HepG2 (cell line): ENCODE measurements at regions not wholly inside any gene's neighbourhood (a gene's known extent, or its start where the extent isn't known, plus 50 kb on each side); places are given as distances from the start of the nearest gene placed in this dataset.

Experiments
- ATAC-seq: fragments of 200-7000 bp; cut with Tn5 transposase; 3 replicates; pipeline ENCODE4 v1.9.1; 2020; ENCODE audit warnings: mild to moderate bottlenecking, moderate library complexity
- BruUV-seq: library from RNA; stranded (reverse); fragments of 400-500 nt; replicated peaks from 2 replicates; lab custom pipeline; 2021; lab: Mats Ljungman, UMichigan
- CTCF ChIA-PET: fragments of 300-600 bp; formaldehyde crosslinking; extraction: SDS; loops from one replicate; lab custom pipeline; 2021; ENCODE audit warnings: low total read pairs, inconsistent platforms, low intra/inter-chr PET ratio; lab: Yijun Ruan, JAX
- POLR2A ChIA-PET: fragments of 350-600 bp; sonication (Branson Sonifier 250); formaldehyde crosslinking; loops from one replicate; lab custom pipeline; 2020; ENCODE audit warnings: antibody characterized with exemption, inconsistent platforms; lab: Yijun Ruan, JAX
- DNase-seq: peaks from one replicate; pipeline ENCODE4 v3.0.0-alpha.2; 2015; ENCODE audit warnings: low spot score
- FAIRE-seq: peaks from 3 replicates; lab custom pipeline; 2011; peaks lifted over from hg19 to GRCh38; lab: Jason Lieb, UNC
- H2AFZ ChIP-seq: one replicate; pipeline ENCODE4 v1.6.1; 2011; ENCODE audit warnings: low read length, inconsistent platforms
- H3K27ac ChIP-seq: fragments of 300-600 bp; 3 replicates; pipeline ENCODE4 v1.8.0; 2011; ENCODE audit warnings: mixed run types, mild to moderate bottlenecking, mixed read lengths, low read length, inconsistent platforms; ENCODE audit not compliant: insufficient read depth; ENCODE audit errors: extremely low read length
- H3K27me3 ChIP-seq, 2 experiments: fragments of 200-600 bp in 1 of 2; 2 replicates in 1 of 2; 3 replicates in 1 of 2; pipeline versions ENCODE4 v1.6.0 to v1.8.0; 2011; ENCODE audit warnings: low read length in 2 of 2, mild to moderate bottlenecking in 2 of 2, moderate library complexity in 2 of 2, inconsistent platforms in 1 of 2; ENCODE audit not compliant: insufficient read depth in 2 of 2, control insufficient read depth in 1 of 2
- H3K36me3 ChIP-seq, 2 experiments: fragments of 200-600 bp in 1 of 2; replicated peaks in 1 of 2; 2 replicates in 1 of 2; 3 replicates in 1 of 2; pipeline versions ENCODE4 v1.5.1 to v1.8.0; 2011; ENCODE audit warnings: low read length in 2 of 2, inconsistent platforms in 1 of 2; ENCODE audit not compliant: insufficient read depth in 2 of 2, control insufficient read depth in 1 of 2
- H3K4me1 ChIP-seq: 2 replicates; pipeline ENCODE4 v1.5.1; 2012; ENCODE audit warnings: low read length, inconsistent platforms; ENCODE audit not compliant: insufficient read depth
- H3K4me2 ChIP-seq: 2 replicates; pipeline ENCODE4 v1.6.0; 2011; ENCODE audit warnings: low read depth, low read length, inconsistent platforms
- H3K4me3 ChIP-seq, 3 experiments: fragments of 200-600 bp in 1 of 3; sonication (generic), shearing (Covaris generic) in 1 of 3; replicated peaks in 1 of 3; 2 replicates each; pipeline ENCODE4 v1.5.1; 2011 to 2016; ENCODE audit warnings: low read length in 3 of 3, inconsistent platforms in 2 of 3, low read depth in 2 of 3, mild to moderate bottlenecking in 2 of 3, control low read depth in 1 of 3, mixed read lengths in 1 of 3; ENCODE audit not compliant: insufficient read depth in 1 of 3
- H3K79me2 ChIP-seq: one replicate; pipeline ENCODE4 v1.6.1; 2011; ENCODE audit warnings: low read length, inconsistent platforms; ENCODE audit not compliant: insufficient read depth
- H3K9ac ChIP-seq: 2 replicates; pipeline ENCODE4 v1.6.0; 2011; ENCODE audit warnings: mild to moderate bottlenecking, low read depth, low read length, inconsistent platforms; ENCODE audit not compliant: insufficient read depth
- H3K9me3 ChIP-seq: 2 replicates; pipeline ENCODE4 v1.5.1; 2012; ENCODE audit warnings: mild to moderate bottlenecking, low read length
- H4K20me1 ChIP-seq: 2 replicates; pipeline ENCODE4 v1.6.0; 2011; ENCODE audit warnings: inconsistent platforms, mild to moderate bottlenecking, low read length, moderate library complexity; ENCODE audit not compliant: insufficient read depth
- ETV5 ChIP-seq: IDR thresholded peaks from 2 replicates; pipeline ENCODE4 v1.6.1; 2018; ENCODE audit warnings: missing biosample characterization, missing genetic modification reagents, inconsistent platforms, borderline replicate concordance
- HDAC6 ChIP-seq: fragments of 200-600 bp; sonication (generic); IDR thresholded peaks from 2 replicates; pipeline ENCODE4 v1.7.0; 2017; ENCODE audit warnings: mild to moderate bottlenecking, antibody characterized with exemption, low read length, low read depth
- HNRNPUL1 ChIP-seq: fragments of 200-400 bp; formaldehyde crosslinking; IDR thresholded peaks from 2 replicates; pipeline ENCODE4 v1.6.1; 2017; ENCODE audit warnings: low read depth, mild to moderate bottlenecking, low read length, moderate library complexity
- KMT2B ChIP-seq: IDR thresholded peaks from 2 replicates; pipeline ENCODE4 v1.6.1; 2016; ENCODE audit warnings: missing genetic modification reagents, missing compliant biosample characterization
- SMARCC2 ChIP-seq: fragments of 450-650 bp; IDR thresholded peaks from 2 replicates; pipeline ENCODE4 v1.6.1; 2017; ENCODE audit warnings: antibody characterized with exemption, mild to moderate bottlenecking
- ZFAT ChIP-seq: sonication (generic); formaldehyde crosslinking; conservative IDR thresholded peaks from 2 replicates; pipeline ENCODE4 v1.8.1; 2023; ENCODE audit warnings: missing genetic modification reagents, inconsistent platforms
- ZKSCAN8 ChIP-seq: IDR thresholded peaks from 2 replicates; pipeline ENCODE4 v1.6.1; 2016; ENCODE audit warnings: borderline replicate concordance, missing genetic modification reagents, missing compliant biosample characterization
- WGBS: methylation state at CpG from one replicate; pipeline ENCODE4 v1.1.6; 2017; ENCODE audit warnings: low lambda C conversion rate; 5-methylcytosine and 5-hydroxymethylcytosine counted together
- in situ Hi-C: cut with HindIII; loops from 2 replicates; pipeline ENCODE4 v1.10.0; 2017; ENCODE audit warnings: low pct_unique_long_range_greater_than_20kb; ENCODE audit not compliant: extremely low pct_ligation_motif_present
- intact Hi-C: fragments of 100-400 bp; cut with micrococcal nuclease; formaldehyde crosslinking; loops from one replicate; pipeline ENCODE4 v1.10.0; 2022; ENCODE audit not compliant: unreplicated experiment
- TF ChIP-seq, protein P1 (sequence below): sonication (generic); formaldehyde crosslinking; IDR thresholded peaks from 2 replicates; pipeline ENCODE4 v1.9.0; 2022; ENCODE audit warnings: low read depth, missing genetic modification reagents
- TF ChIP-seq, protein P2 (sequence below): sonication (generic); formaldehyde crosslinking; IDR thresholded peaks from 2 replicates; pipeline ENCODE4 v1.4.0; 2020; ENCODE audit warnings: missing genetic modification reagents
- TF ChIP-seq, protein P3 (sequence below): sonication (generic); formaldehyde crosslinking; IDR thresholded peaks from 2 replicates; pipeline ENCODE4 v1.4.0; 2020; ENCODE audit warnings: missing genetic modification reagents, borderline replicate concordance
- TF ChIP-seq, protein P4 (sequence below): sonication (generic); formaldehyde crosslinking; IDR thresholded peaks from 2 replicates; pipeline ENCODE4 v1.9.0; 2021; ENCODE audit warnings: missing genetic modification reagents, borderline replicate concordance

DNA sequence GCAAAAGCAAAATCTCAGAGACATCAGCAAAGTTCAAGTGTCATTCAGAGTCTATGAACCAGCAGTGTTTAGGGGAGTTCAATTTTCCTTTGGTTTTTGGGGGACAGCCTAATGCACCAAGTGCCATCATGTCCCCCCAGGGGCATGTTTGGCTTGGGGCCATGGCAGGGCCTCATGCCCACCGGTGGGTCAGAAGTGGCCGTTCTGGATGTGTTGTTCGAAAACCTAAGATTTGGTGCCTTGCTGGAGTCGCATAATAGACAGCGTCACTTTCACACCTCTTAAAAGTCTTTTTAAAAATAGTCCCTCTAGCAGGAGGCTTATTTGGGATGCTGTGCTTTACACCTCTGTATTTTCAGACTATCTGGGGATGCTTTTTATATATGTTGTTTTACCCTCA lies 250.1 kb downstream of the ZNF536 start:
- H3K79me2 ChIP-seq = no peaks in the 10 kb centered on the region
- no peak for ATAC-seq
- no peak for TF ChIP-seq SMARCC2
- no peak for TF ChIP-seq ZKSCAN8 (CRISPR knock-in tag)
- TF ChIP-seq ETV5 (CRISPR knock-in tag) = no peak
- TF ChIP-seq ZFAT = no peak
- TF ChIP-seq, all 625 proteins: peak for 0
- H3K27me3 ChIP-seq = no peaks in the 10 kb centered on the region
- DNase-seq = no peak
- FAIRE-seq = no peak
- 57% methylated on average over 5 of the region's 5 CpGs for WGBS
- ChIA-PET CTCF (no interaction called here), POLR2A (no interaction called here)
- no peaks in the 10 kb centered on the region for H4K20me1 ChIP-seq
- H3K4me3 ChIP-seq = no peak overlapping the region
- H3K9ac ChIP-seq = no peak overlapping the region
- H3K9me3 ChIP-seq = peaks cover 17% of the 10 kb centered on the region
- H3K4me1 ChIP-seq = no peaks in the 10 kb centered on the region
- no peak overlapping the region for H3K4me2 ChIP-seq
- BruUV-seq = no TSS peak
- in situ Hi-C loops = no loop called here
- H3K36me3 ChIP-seq = no peaks in the 10 kb centered on the region
- no peak overlapping the region for H3K27ac ChIP-seq
- intact Hi-C loops = no loop called here
- H2AFZ ChIP-seq = no peak overlapping the region

DNA sequence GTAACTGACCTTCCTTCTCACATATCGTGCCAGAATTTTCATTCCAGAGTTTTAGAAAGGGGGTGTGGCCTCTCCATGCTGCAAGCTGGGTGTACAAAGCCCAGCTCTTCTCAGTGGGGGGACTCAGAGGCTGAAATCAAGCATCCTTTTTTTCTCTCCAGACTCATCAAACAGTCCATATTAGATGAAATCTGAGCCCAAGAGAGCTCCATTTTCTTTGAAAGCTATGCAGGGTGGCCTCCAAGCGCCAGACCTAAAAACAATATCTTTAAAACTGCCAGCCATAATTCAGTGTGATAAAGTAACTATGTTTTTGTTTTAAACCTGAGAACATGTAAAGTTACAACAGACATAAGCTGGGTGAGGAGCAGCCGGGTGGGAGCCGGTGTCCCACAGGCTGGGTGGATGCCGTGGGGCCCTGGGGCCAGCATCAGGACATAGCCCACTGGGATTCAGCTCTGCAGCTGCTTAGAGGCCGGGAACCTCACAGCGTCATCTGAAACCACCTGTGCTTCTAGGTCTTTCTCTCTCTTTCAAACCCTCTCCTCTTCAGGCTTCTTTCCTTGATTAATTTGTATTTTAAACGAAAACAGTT lies 249.2 kb downstream of the ZNF536 start:
- H3K9ac ChIP-seq = no peak overlapping the region
- H3K27ac ChIP-seq = no peak overlapping the region
- BruUV-seq = no TSS peak
- H3K9me3 ChIP-seq = peaks cover 17% of the 10 kb centered on the region
- DNase-seq = no peak
- H3K4me1 ChIP-seq = no peaks in the 10 kb centered on the region
- CTCF ChIA-PET = no interaction called here
- no peaks in the 10 kb centered on the region for H3K27me3 ChIP-seq
- POLR2A ChIA-PET = no interaction called here
- no peak for ATAC-seq
- WGBS = 6% methylated on average over 6 of the region's 8 CpGs
- intact Hi-C loops (no loop called here), in situ Hi-C loops (no loop called here)
- no peaks in the 10 kb centered on the region for H3K36me3 ChIP-seq
- no peaks in the 10 kb centered on the region for H4K20me1 ChIP-seq
- no peak for FAIRE-seq
- H3K4me3 ChIP-seq = no peak overlapping the region
- no peak overlapping the region for H2AFZ ChIP-seq
- H3K4me2 ChIP-seq = no peak overlapping the region
- no peaks in the 10 kb centered on the region for H3K79me2 ChIP-seq
- no peak for TF ChIP-seq HNRNPUL1
- no peak for TF ChIP-seq HDAC6
- TF ChIP-seq, protein P1, sequence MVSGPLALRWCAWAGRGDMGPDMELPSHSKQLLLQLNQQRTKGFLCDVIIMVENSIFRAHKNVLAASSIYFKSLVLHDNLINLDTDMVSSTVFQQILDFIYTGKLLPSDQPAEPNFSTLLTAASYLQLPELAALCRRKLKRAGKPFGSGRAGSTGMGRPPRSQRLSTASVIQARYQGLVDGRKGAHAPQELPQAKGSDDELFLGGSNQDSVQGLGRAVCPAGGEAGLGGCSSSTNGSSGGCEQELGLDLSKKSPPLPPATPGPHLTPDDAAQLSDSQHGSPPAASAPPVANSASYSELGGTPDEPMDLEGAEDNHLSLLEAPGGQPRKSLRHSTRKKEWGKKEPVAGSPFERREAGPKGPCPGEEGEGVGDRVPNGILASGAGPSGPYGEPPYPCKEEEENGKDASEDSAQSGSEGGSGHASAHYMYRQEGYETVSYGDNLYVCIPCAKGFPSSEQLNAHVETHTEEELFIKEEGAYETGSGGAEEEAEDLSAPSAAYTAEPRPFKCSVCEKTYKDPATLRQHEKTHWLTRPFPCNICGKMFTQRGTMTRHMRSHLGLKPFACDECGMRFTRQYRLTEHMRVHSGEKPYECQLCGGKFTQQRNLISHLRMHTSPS (CRISPR knock-in tag) = no peak
- no peak for TF ChIP-seq KMT2B (CRISPR knock-in tag)
- TF ChIP-seq, protein P2, sequence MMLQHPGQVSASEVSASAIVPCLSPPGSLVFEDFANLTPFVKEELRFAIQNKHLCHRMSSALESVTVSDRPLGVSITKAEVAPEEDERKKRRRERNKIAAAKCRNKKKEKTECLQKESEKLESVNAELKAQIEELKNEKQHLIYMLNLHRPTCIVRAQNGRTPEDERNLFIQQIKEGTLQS = no peak
- TF ChIP-seq, protein P3, sequence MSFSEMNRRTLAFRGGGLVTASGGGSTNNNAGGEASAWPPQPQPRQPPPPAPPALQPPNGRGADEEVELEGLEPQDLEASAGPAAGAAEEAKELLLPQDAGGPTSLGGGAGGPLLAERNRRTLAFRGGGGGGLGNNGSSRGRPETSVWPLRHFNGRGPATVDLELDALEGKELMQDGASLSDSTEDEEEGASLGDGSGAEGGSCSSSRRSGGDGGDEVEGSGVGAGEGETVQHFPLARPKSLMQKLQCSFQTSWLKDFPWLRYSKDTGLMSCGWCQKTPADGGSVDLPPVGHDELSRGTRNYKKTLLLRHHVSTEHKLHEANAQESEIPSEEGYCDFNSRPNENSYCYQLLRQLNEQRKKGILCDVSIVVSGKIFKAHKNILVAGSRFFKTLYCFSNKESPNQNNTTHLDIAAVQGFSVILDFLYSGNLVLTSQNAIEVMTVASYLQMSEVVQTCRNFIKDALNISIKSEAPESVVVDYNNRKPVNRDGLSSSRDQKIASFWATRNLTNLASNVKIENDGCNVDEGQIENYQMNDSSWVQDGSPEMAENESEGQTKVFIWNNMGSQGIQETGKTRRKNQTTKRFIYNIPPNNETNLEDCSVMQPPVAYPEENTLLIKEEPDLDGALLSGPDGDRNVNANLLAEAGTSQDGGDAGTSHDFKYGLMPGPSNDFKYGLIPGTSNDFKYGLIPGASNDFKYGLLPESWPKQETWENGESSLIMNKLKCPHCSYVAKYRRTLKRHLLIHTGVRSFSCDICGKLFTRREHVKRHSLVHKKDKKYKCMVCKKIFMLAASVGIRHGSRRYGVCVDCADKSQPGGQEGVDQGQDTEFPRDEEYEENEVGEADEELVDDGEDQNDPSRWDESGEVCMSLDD (CRISPR knock-in tag) = no peak
- TF ChIP-seq, protein P4, sequence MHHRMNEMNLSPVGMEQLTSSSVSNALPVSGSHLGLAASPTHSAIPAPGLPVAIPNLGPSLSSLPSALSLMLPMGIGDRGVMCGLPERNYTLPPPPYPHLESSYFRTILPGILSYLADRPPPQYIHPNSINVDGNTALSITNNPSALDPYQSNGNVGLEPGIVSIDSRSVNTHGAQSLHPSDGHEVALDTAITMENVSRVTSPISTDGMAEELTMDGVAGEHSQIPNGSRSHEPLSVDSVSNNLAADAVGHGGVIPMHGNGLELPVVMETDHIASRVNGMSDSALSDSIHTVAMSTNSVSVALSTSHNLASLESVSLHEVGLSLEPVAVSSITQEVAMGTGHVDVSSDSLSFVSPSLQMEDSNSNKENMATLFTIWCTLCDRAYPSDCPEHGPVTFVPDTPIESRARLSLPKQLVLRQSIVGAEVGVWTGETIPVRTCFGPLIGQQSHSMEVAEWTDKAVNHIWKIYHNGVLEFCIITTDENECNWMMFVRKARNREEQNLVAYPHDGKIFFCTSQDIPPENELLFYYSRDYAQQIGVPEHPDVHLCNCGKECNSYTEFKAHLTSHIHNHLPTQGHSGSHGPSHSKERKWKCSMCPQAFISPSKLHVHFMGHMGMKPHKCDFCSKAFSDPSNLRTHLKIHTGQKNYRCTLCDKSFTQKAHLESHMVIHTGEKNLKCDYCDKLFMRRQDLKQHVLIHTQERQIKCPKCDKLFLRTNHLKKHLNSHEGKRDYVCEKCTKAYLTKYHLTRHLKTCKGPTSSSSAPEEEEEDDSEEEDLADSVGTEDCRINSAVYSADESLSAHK (CRISPR knock-in tag) = no peak
